Sigmoid colon (tissue), 4 donors: ENCODE measurements at regions not wholly inside any gene's neighbourhood (a gene's known extent, or its start where the extent isn't known, plus 50 kb on each side); places are given as distances from the start of the nearest gene placed in this dataset.

Experiments used
- CTCF ChIP-seq, 4 experiments: fragments of 450-650 bp in 3 of 4; fragments of 200-600 bp in 1 of 4; IDR thresholded peaks; one replicate each; pipeline ENCODE4 v1.5.1; 2016 to 2019; ENCODE audit warnings: antibody characterized with exemption in 4 of 4, mild to moderate bottlenecking in 3 of 4, moderate library complexity in 2 of 4
- EP300 ChIP-seq, 4 donors: sonication (generic); formaldehyde crosslinking; IDR thresholded peaks; one replicate each; pipeline ENCODE4 v1.6.1; 2017; ENCODE audit warnings: antibody characterized with exemption in 4 of 4
- POLR2A ChIP-seq, 2 donors: fragments of 450-650 bp; IDR thresholded peaks; one replicate each; pipeline ENCODE4 v1.6.1; 2016; ENCODE audit warnings: antibody characterized with exemption in 2 of 2, mild to moderate bottlenecking in 2 of 2, moderate library complexity in 2 of 2
- POLR2AphosphoS5 ChIP-seq, 4 donors: sonication (generic); formaldehyde crosslinking; IDR thresholded peaks; one replicate each; pipeline ENCODE4 v1.6.1; 2017; ENCODE audit warnings: antibody characterized with exemption in 4 of 4

GRCh38 chr1:25042331-25043227 is 112.5 kb upstream of the RUNX3 start:
- no peak for TF ChIP-seq CTCF (IDR thresholded peaks at IDR 0.05)
- no peak for TF ChIP-seq POLR2AphosphoS5 (IDR thresholded peaks at IDR 0.05)
- TF ChIP-seq POLR2A (IDR thresholded peaks at IDR 0.05), result no peak
- TF ChIP-seq EP300 (IDR thresholded peaks at IDR 0.05), result no peak
